ENCODE measurements at regions not wholly inside any gene's neighbourhood (a gene's known extent, or its start where the extent isn't known, plus 50 kb on each side); places are given as distances from the start of the nearest gene placed in this dataset.

DNA sequence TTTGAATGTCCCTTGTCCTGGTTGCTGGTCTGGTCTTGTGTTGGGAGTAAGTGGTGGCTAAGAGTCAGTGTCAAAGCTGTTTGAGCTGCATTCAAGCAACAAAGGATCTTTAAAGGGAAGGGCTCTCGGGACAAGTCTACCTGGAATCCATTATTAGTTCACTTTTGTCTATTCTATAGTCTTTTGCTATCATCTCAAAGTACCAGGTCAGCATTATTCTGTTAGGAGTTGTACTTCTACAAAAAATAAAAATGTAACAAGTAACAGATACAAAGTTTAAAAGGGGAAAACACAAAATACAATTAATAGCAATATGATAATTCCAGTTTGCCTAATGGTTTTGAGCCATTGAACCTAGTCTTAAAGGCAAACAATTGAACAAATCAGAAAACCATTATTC, 317.9 kb downstream of the ZNF516 start:
- intact Hi-C loops (cut with micrococcal nuclease; ENCODE audit: unreplicated experiment): no loop called here
- TF ChIP-seq, protein P1, sequence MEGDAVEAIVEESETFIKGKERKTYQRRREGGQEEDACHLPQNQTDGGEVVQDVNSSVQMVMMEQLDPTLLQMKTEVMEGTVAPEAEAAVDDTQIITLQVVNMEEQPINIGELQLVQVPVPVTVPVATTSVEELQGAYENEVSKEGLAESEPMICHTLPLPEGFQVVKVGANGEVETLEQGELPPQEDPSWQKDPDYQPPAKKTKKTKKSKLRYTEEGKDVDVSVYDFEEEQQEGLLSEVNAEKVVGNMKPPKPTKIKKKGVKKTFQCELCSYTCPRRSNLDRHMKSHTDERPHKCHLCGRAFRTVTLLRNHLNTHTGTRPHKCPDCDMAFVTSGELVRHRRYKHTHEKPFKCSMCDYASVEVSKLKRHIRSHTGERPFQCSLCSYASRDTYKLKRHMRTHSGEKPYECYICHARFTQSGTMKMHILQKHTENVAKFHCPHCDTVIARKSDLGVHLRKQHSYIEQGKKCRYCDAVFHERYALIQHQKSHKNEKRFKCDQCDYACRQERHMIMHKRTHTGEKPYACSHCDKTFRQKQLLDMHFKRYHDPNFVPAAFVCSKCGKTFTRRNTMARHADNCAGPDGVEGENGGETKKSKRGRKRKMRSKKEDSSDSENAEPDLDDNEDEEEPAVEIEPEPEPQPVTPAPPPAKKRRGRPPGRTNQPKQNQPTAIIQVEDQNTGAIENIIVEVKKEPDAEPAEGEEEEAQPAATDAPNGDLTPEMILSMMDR (conservative IDR thresholded peaks at IDR 0.05; ENCODE audit: low read length): no peak
- no peak for TF ChIP-seq EZH2phosphoT487 (IDR thresholded peaks at IDR 0.05; ENCODE audit: borderline replicate concordance, low read depth, low read length)
- no peaks in the 10 kb centered on the region for H3K9me2 ChIP-seq (ENCODE audit: insufficient read depth, low read length)
- H2AFZ ChIP-seq (ENCODE audit: low read length): no peak overlapping the region
- H3K9me3 ChIP-seq (ENCODE audit: low read length): no peaks in the 10 kb centered on the region
- no peak for DNase-seq (ENCODE audit: low spot score)
- H3K4me2 ChIP-seq (ENCODE audit: low read length): no peak overlapping the region
- no peaks in the 10 kb centered on the region for H3K4me1 ChIP-seq (ENCODE audit: insufficient read depth, low read length, poor library complexity, severe bottlenecking)
- no TSS peak for BruUV-seq (replicated peaks)
- no peaks in the 10 kb centered on the region for H4K20me1 ChIP-seq (ENCODE audit: insufficient read depth, low read length)
- ChIA-PET CTCF (ENCODE audit: unreplicated experiment) (no interaction called here), POLR2A (no interaction called here)
- no peak overlapping the region for H3K4me3 ChIP-seq (ENCODE audit: low read depth, low read length, poor library complexity, severe bottlenecking)
- no peak overlapping the region for H3K27ac ChIP-seq (ENCODE audit: low read depth, low read length, poor library complexity, severe bottlenecking)
- H3K79me2 ChIP-seq (ENCODE audit: insufficient read depth, low read depth, low read length): no peaks in the 10 kb centered on the region
- no peaks in the 10 kb centered on the region for H3K36me3 ChIP-seq (ENCODE audit: insufficient read depth, low read length)

DNA sequence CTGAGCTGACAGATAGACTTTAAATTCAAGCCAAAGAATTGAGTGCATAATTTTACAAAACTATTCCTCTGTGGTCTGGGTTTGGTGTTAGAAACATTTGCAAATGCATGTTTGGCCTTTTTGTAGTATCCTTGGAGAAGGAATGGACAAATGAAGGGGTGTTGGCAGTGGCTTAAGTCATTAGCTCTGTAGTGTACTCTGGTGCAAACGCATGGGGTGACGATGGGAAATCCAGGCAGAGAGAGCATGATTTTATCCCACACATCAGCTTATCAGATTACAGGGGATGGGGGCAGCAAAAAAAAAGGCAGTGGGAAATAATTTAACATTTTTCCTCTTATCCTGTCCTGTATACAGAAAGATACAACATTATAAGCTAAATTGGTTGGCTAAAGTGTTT, 320.6 kb downstream of the ZNF516 start:
- CTCF ChIA-PET (ENCODE audit: unreplicated experiment): no interaction called here
- Histone ChIP-seq H3K27ac (ENCODE audit: low read depth, low read length, poor library complexity, severe bottlenecking) (no peak overlapping the region), H3K4me3 (ENCODE audit: low read depth, low read length, poor library complexity, severe bottlenecking) (no peak overlapping the region), H3K4me1 (ENCODE audit: insufficient read depth, low read length, poor library complexity, severe bottlenecking) (no peaks in the 10 kb centered on the region), H2AFZ (ENCODE audit: low read length) (no peak overlapping the region), H3K79me2 (ENCODE audit: insufficient read depth, low read depth, low read length) (no peaks in the 10 kb centered on the region), H3K9me2 (ENCODE audit: insufficient read depth, low read length) (no peaks in the 10 kb centered on the region), H3K36me3 (ENCODE audit: insufficient read depth, low read length) (no peaks in the 10 kb centered on the region), H4K20me1 (ENCODE audit: insufficient read depth, low read length) (no peaks in the 10 kb centered on the region), H3K4me2 (ENCODE audit: low read length) (no peak overlapping the region), H3K9me3 (ENCODE audit: low read length) (no peaks in the 10 kb centered on the region)
- intact Hi-C loops (cut with micrococcal nuclease; ENCODE audit: unreplicated experiment): no loop called here
- no peak for DNase-seq (ENCODE audit: low spot score)
- POLR2A ChIA-PET: no interaction called here
- BruUV-seq (replicated peaks): no TSS peak
- TF ChIP-seq, protein P1 (conservative IDR thresholded peaks at IDR 0.05; ENCODE audit: low read length): no peak
- no peak for TF ChIP-seq EZH2phosphoT487 (IDR thresholded peaks at IDR 0.05; ENCODE audit: borderline replicate concordance, low read depth, low read length)

DNA sequence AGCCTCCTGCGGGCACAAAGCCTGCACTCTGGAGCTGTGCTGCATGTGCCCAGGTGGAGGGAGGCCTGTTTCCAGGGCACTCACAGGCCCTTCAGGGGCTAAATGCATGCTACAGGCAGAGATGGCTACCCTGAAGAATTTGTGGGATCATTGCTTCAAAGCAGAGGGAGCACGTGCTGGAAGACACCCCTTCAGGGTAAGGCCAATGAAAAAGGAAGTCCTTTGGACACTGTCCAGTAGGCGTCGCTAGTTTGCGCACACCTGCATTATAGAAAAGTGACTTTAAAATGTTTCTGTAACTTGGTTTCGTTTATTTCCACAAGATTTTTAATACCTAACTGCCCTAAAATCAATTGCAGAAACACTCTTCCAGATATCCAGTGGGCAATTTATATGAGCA, 325.3 kb downstream of the ZNF516 start:
- DNase-seq (ENCODE audit: low spot score): no peak
- H2AFZ ChIP-seq (ENCODE audit: low read length): no peak overlapping the region
- H3K4me3 ChIP-seq (ENCODE audit: low read depth, low read length, poor library complexity, severe bottlenecking): no peak overlapping the region
- no TSS peak for BruUV-seq (replicated peaks)
- no peak overlapping the region for H3K4me2 ChIP-seq (ENCODE audit: low read length)
- no peaks in the 10 kb centered on the region for H3K36me3 ChIP-seq (ENCODE audit: insufficient read depth, low read length)
- no peak overlapping the region for H3K27ac ChIP-seq (ENCODE audit: low read depth, low read length, poor library complexity, severe bottlenecking)
- no peaks in the 10 kb centered on the region for H3K9me3 ChIP-seq (ENCODE audit: low read length)
- H4K20me1 ChIP-seq (ENCODE audit: insufficient read depth, low read length): no peaks in the 10 kb centered on the region
- intact Hi-C loops (cut with micrococcal nuclease; ENCODE audit: unreplicated experiment): no loop called here
- H3K79me2 ChIP-seq (ENCODE audit: insufficient read depth, low read depth, low read length): no peaks in the 10 kb centered on the region
- ChIA-PET POLR2A (no interaction called here), CTCF (ENCODE audit: unreplicated experiment) (no interaction called here)
- H3K9me2 ChIP-seq (ENCODE audit: insufficient read depth, low read length): no peaks in the 10 kb centered on the region
- TF ChIP-seq, protein P1 (conservative IDR thresholded peaks at IDR 0.05; ENCODE audit: low read length): no peak
- TF ChIP-seq EZH2phosphoT487 (IDR thresholded peaks at IDR 0.05; ENCODE audit: borderline replicate concordance, low read depth, low read length): no peak
- H3K4me1 ChIP-seq (ENCODE audit: insufficient read depth, low read length, poor library complexity, severe bottlenecking): no peaks in the 10 kb centered on the region
